Stomach (tissue), 4 donors: ENCODE measurements at regions not wholly inside any gene's neighbourhood (a gene's known extent, or its start where the extent isn't known, plus 50 kb on each side); places are given as distances from the start of the nearest gene placed in this dataset.

Experiments
- CTCF ChIP-seq, 7 experiments: fragments of 450-650 bp in 4 of 7; fragments of 200-600 bp in 3 of 7; sonication (generic) in 3 of 7; IDR thresholded peaks; one replicate each; pipeline ENCODE4 v1.5.1; 2016 to 2019; ENCODE audit warnings: antibody characterized with exemption in 7 of 7, control low read depth in 2 of 7, mild to moderate bottlenecking in 1 of 7
- EP300 ChIP-seq: sonication (generic); formaldehyde crosslinking; IDR thresholded peaks from one replicate; pipeline ENCODE4 v1.6.1; 2017; ENCODE audit warnings: antibody characterized with exemption
- POLR2A ChIP-seq, 4 donors: fragments of 450-650 bp; IDR thresholded peaks; one replicate each; pipeline ENCODE4 v1.6.1; 2016; ENCODE audit warnings: antibody characterized with exemption in 4 of 4, control low read depth in 2 of 4, mild to moderate bottlenecking in 1 of 4, moderate library complexity in 1 of 4

DNA sequence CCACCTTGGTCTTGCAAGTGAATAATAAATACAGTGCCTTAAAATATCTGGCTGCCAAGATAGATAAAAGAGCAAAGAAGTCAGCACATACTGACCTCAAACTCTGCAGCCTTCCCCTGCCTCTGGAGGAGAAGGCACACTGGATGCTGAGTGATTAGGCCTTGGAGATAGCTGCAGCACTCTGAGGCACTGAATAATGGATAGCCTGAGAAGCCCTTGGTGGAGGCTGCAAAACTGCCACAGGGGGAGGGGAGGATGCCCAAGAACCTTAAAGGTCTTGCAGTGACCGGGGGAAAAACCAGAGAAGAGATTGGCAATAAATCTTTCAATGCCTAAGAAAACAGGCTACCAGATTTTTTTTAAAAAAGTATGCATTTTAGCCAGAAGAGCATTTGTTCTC lies 167.4 kb upstream of the PRMT6 start:
- no peak for TF ChIP-seq CTCF (IDR thresholded peaks at IDR 0.05)
- no peak for TF ChIP-seq EP300
- no peak for TF ChIP-seq POLR2A (IDR thresholded peaks at IDR 0.05)
